ENCODE measurements at regions not wholly inside any gene's neighbourhood (a gene's known extent, or its start where the extent isn't known, plus 50 kb on each side); places are given as distances from the start of the nearest gene placed in this dataset.

- H3K9me3 ChIP-seq (replicated peaks; ENCODE audit: control insufficient read depth, insufficient read depth, low read length) = no peaks in the 10 kb centered on the region
- no peak overlapping the region for H3K27ac ChIP-seq (ENCODE audit: insufficient read depth, low read depth, low read length)
- FAIRE-seq (no peak), DNase-seq (ENCODE audit: low read depth, low spot score) (no peak)
- intact Hi-C loops (cut with micrococcal nuclease) (no loop called here), dilution Hi-C loops (cut with MboI; ENCODE audit: extremely low pct_ligation_motif_present, low sequenced_read_pairs) (no loop called here)
- H3K4me1 ChIP-seq (ENCODE audit: control insufficient read depth, extremely low read depth, insufficient read depth, low read length) = no peaks in the 10 kb centered on the region
- no peaks in the 10 kb centered on the region for H4K20me1 ChIP-seq (replicated peaks; ENCODE audit: control insufficient read depth, extremely low read depth, insufficient read depth, low read length)
- ChIA-PET CTCF (no interaction called here), POLR2A (no interaction called here)
- no peak overlapping the region for H3K9ac ChIP-seq (replicated peaks; ENCODE audit: extremely low read depth, insufficient read depth, low read length)
- H3K9me1 ChIP-seq (replicated peaks; ENCODE audit: control insufficient read depth, extremely low read depth, insufficient read depth, low read length) = no peaks in the 10 kb centered on the region
- no peak for TF ChIP-seq JUN (IDR thresholded peaks at IDR 0.05; ENCODE audit: borderline replicate concordance, insufficient read depth, insufficient read length, low read depth)
- no peak for TF ChIP-seq MYC (IDR thresholded peaks at IDR 0.05; ENCODE audit: low read depth, low read length)
- no peak for TF ChIP-seq POLR2A (IDR thresholded peaks at IDR 0.05; ENCODE audit: low read depth, low read length)
- TF ChIP-seq EZH2 (IDR thresholded peaks at IDR 0.05; ENCODE audit: borderline replicate concordance, low read depth, low read length, severe bottlenecking) = no peak
- TF ChIP-seq FOS (IDR thresholded peaks at IDR 0.05; ENCODE audit: borderline replicate concordance, insufficient read depth, low read length) = no peak
- TF ChIP-seq CTCF (IDR thresholded peaks at IDR 0.05; ENCODE audit: extremely low read depth in 1 of 2, insufficient read depth in 1 of 2, low read depth in 1 of 2, low read length in 2 of 2) = no peak
- no peak for TF ChIP-seq POLR2AphosphoS5 (IDR thresholded peaks at IDR 0.05; ENCODE audit: insufficient read depth, low read depth, low read length)
- no peak for TF ChIP-seq MAX (IDR thresholded peaks at IDR 0.05; ENCODE audit: insufficient read depth, insufficient read length)
- no peak for TF ChIP-seq GATA2 (IDR thresholded peaks at IDR 0.05; ENCODE audit: insufficient read depth, insufficient read length, low read depth, low read length)
- no peak overlapping the region for H3K4me2 ChIP-seq (ENCODE audit: insufficient read depth, low read length)
- H2AFZ ChIP-seq (ENCODE audit: low read depth, low read length) = no peak overlapping the region
- H3K36me3 ChIP-seq (ENCODE audit: control insufficient read depth in 2 of 2, extremely low read depth in 1 of 2, insufficient read depth in 2 of 2, low read length in 2 of 2) = no peaks in the 10 kb centered on the region
- no peaks in the 10 kb centered on the region for H3K27me3 ChIP-seq (ENCODE audit: control insufficient read depth in 2 of 2, insufficient read depth in 2 of 2, low read length in 2 of 2)
- BruUV-seq (replicated peaks) = no TSS peak
- no peaks in the 10 kb centered on the region for H3K79me2 ChIP-seq (ENCODE audit: control insufficient read depth, insufficient read depth, low read length)
- no peak overlapping the region for H3K4me3 ChIP-seq (replicated peaks in 1 of 3; ENCODE audit: insufficient read depth in 1 of 3, low read depth in 1 of 3, low read length in 3 of 3)
These were observed 109.4 kb upstream of the KIRREL3 start for GRCh38 chr11:127109796-127110480.

Measured in endothelial cell of umbilical vein (primary cell).